SKM-1 (cell line): ENCODE measurements at regions not wholly inside any gene's neighbourhood (a gene's known extent, or its start where the extent isn't known, plus 50 kb on each side); places are given as distances from the start of the nearest gene placed in this dataset.

Experiments
- DNase-seq: peaks from one replicate; lab custom pipeline; 2025; ENCODE audit not compliant: unreplicated experiment; lab: John Stamatoyannopoulos, UW

GRCh38 chr2:118222672-118223421 is 134.6 kb downstream of the INSIG2 start:
- DNase-seq, result no peak

GRCh38 chr2:118222273-118222594 is 134.0 kb downstream of the INSIG2 start:
- no peak for DNase-seq

GRCh38 chr2:118221536-118222272 is 133.4 kb downstream of the INSIG2 start:
- peak; percentile 57 for DNase-seq

- no peak for DNase-seq
These were observed 131.3 kb downstream of the INSIG2 start for GRCh38 chr2:118219611-118220010.

GRCh38 chr2:118216224-118216623 is 128.0 kb downstream of the INSIG2 start:
- DNase-seq, result no peak

GRCh38 chr2:118209727-118210126 is 121.5 kb downstream of the INSIG2 start:
- DNase-seq, result no peak

- no peak for DNase-seq
These were observed 119.6 kb downstream of the INSIG2 start for GRCh38 chr2:118207889-118208288.

GRCh38 chr2:118202707-118203303 is 114.5 kb downstream of the INSIG2 start:
- peak; percentile 41 for DNase-seq

GRCh38 chr2:118198268-118198667 is 110.0 kb downstream of the INSIG2 start:
- no peak for DNase-seq

GRCh38 chr2:118197011-118197675 is 108.9 kb downstream of the INSIG2 start:
- no peak for DNase-seq

GRCh38 chr2:118190474-118190873 is 102.2 kb downstream of the INSIG2 start:
- DNase-seq, result no peak

- no peak for DNase-seq
These were observed 98.6 kb downstream of the INSIG2 start for GRCh38 chr2:118186858-118187254.

- peak; percentile 54 for DNase-seq
These were observed 98.0 kb downstream of the INSIG2 start for GRCh38 chr2:118186110-118186857.

- no peak for DNase-seq
These were observed 97.2 kb downstream of the INSIG2 start for GRCh38 chr2:118185210-118186109.

GRCh38 chr2:118183381-118183780 is 95.1 kb downstream of the INSIG2 start:
- no peak for DNase-seq

- DNase-seq, result no peak
These were observed 91.2 kb downstream of the INSIG2 start for GRCh38 chr2:118179445-118179844.

GRCh38 chr2:118177884-118178283 is 89.6 kb downstream of the INSIG2 start:
- no peak for DNase-seq

- no peak for DNase-seq
These were observed 89.0 kb downstream of the INSIG2 start for GRCh38 chr2:118177318-118177717.

- no peak for DNase-seq
These were observed 88.3 kb downstream of the INSIG2 start for GRCh38 chr2:118176601-118177000.

- no peak for DNase-seq
These were observed 83.3 kb downstream of the INSIG2 start for GRCh38 chr2:118171546-118171945.
